PFSK-1 (cell line): ENCODE measurements at regions not wholly inside any gene's neighbourhood (a gene's known extent, or its start where the extent isn't known, plus 50 kb on each side); places are given as distances from the start of the nearest gene placed in this dataset.

Source experiments
- POLR2AphosphoS5 ChIP-seq: IDR thresholded peaks from 2 replicates; pipeline ENCODE4 v1.6.1; 2012; ENCODE audit warnings: low read depth, mild to moderate bottlenecking, control low read depth, low read length, moderate library complexity
- SIN3A ChIP-seq: IDR thresholded peaks from 2 replicates; pipeline ENCODE4 v1.6.1; 2012; ENCODE audit warnings: mild to moderate bottlenecking, low read length, moderate library complexity, borderline replicate concordance; ENCODE audit not compliant: insufficient read depth
- TAF1 ChIP-seq: IDR thresholded peaks from 2 replicates; pipeline ENCODE4 v1.6.1; 2012; ENCODE audit warnings: low read length, control low read depth, borderline replicate concordance; ENCODE audit not compliant: insufficient read depth
- TF ChIP-seq, protein P1 (sequence below), 2 experiments: IDR thresholded peaks; 2 replicates each; pipeline versions ENCODE4 v1.6.1 to v1.8.0; 2011 to 2012; ENCODE audit warnings: low read depth in 2 of 2, low read length in 2 of 2, control low read depth in 1 of 2, inconsistent platforms in 1 of 2, mild to moderate bottlenecking in 1 of 2, moderate library complexity in 1 of 2; ENCODE audit not compliant: insufficient read depth in 1 of 2

DNA sequence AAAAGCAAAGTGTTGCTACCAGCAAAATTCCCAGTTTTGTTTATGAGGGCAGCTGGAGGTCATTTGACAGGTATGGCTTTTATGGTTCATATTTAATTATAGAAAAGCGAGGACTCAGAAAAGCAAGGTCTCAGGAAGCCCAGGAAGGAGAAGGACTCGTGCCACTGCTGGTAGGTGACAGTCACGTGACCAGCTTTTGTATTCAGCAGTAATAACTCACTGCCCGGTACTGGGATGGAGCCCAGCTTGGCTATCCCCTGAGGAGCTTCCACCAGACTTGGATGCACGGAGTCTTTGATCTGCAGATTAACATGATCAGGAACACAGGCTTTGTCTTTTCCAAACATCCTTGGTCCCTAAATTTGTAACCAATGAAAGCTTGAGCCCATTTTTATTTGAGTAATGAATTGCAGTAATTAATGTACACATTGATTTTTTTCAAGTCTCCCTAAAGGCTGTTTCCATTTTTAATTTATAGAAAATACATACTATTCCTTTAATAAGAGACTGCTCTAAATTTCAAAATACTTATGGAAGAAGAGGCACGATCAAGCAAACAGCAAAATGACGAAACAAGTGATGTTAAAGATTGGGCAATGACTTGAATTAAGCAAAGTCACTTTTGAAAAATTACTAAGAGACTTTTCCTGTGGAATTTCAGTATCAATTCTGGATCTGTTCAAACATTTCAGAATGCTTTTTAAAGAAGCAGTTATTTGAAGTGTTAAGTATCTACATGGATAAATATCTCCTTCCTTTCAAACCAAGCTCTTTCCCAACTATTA is 251.7 kb upstream of the HNRNPA3 start:
- TF ChIP-seq SIN3A (no peak), POLR2AphosphoS5 (no peak), TAF1 (no peak)
- TF ChIP-seq, protein P1, sequence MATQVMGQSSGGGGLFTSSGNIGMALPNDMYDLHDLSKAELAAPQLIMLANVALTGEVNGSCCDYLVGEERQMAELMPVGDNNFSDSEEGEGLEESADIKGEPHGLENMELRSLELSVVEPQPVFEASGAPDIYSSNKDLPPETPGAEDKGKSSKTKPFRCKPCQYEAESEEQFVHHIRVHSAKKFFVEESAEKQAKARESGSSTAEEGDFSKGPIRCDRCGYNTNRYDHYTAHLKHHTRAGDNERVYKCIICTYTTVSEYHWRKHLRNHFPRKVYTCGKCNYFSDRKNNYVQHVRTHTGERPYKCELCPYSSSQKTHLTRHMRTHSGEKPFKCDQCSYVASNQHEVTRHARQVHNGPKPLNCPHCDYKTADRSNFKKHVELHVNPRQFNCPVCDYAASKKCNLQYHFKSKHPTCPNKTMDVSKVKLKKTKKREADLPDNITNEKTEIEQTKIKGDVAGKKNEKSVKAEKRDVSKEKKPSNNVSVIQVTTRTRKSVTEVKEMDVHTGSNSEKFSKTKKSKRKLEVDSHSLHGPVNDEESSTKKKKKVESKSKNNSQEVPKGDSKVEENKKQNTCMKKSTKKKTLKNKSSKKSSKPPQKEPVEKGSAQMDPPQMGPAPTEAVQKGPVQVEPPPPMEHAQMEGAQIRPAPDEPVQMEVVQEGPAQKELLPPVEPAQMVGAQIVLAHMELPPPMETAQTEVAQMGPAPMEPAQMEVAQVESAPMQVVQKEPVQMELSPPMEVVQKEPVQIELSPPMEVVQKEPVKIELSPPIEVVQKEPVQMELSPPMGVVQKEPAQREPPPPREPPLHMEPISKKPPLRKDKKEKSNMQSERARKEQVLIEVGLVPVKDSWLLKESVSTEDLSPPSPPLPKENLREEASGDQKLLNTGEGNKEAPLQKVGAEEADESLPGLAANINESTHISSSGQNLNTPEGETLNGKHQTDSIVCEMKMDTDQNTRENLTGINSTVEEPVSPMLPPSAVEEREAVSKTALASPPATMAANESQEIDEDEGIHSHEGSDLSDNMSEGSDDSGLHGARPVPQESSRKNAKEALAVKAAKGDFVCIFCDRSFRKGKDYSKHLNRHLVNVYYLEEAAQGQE (IDR thresholded peaks at IDR 0.05; ENCODE audit: insufficient read depth in 1 of 2, low read depth in 2 of 2, low read length in 2 of 2) = no peak
